ENCODE measurements at regions not wholly inside any gene's neighbourhood (a gene's known extent, or its start where the extent isn't known, plus 50 kb on each side); places are given as distances from the start of the nearest gene placed in this dataset.

- TF ChIP-seq CTCF (IDR thresholded peaks at IDR 0.05; ENCODE audit: low read depth, low read length): no peak
- TF ChIP-seq EZH2phosphoT487 (IDR thresholded peaks at IDR 0.05; ENCODE audit: low read depth): no peak
Measured at GRCh38 chr13:97120976-97121375, 101.2 kb upstream of the MBNL2 start.
